GM10248 (cell line): ENCODE measurements at regions not wholly inside any gene's neighbourhood (a gene's known extent, or its start where the extent isn't known, plus 50 kb on each side); places are given as distances from the start of the nearest gene placed in this dataset.

Source experiments
- CTCF ChIA-PET: fragments of 300-600 bp; sonication (Branson Sonifier 250); formaldehyde crosslinking; extraction: SDS; loops from one replicate; lab custom pipeline; 2021; ENCODE audit warnings: antibody characterized with exemption; lab: Yijun Ruan, JAX
- POLR2A ChIA-PET: fragments of 350-650 bp; sonication (Branson Sonifier 250); formaldehyde crosslinking; extraction: SDS; loops from one replicate; lab custom pipeline; 2020; ENCODE audit warnings: antibody characterized with exemption; lab: Yijun Ruan, JAX
- DNase-seq: peaks from one replicate; pipeline ENCODE4 v3.0.0; 2012; ENCODE audit errors: extremely low spot score
- CTCF ChIP-seq: IDR thresholded peaks from 2 replicates; pipeline ENCODE4 v1.5.1; 2012; ENCODE audit warnings: mild to moderate bottlenecking, low read depth; ENCODE audit errors: extremely low read depth, missing control alignments, control extremely low read depth

DNA sequence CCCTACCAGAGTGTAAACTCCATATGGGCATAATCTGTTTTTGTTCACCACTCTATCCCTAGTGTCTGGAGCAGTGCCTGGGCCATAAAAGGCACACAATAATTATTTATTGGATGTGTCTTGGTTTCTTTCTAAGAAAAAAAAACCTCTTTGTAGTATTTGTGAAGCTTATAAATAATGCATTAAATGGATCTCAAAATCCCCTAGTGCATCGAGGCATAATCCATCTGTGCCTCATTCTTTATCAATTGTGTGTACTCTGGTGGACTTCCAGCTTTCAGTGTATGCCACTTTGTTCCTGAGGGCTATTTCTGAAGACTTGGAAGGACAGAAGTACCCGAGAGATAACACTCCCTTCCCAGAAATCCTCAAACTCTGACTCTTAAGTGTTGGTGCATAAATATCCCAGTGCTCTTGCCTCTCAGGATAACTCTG is 255.0 kb upstream of the PHYHIPL start:
- no peak for DNase-seq
- CTCF ChIA-PET: interaction anchor here (1.0 to 1.5 kb wide), 2 partner anchors 16 to 338 kb away, joined by 3 read pairs; no protein-coding TSS in a partner anchor
- TF ChIP-seq CTCF: no peak
- POLR2A ChIA-PET: no interaction called here

- ChIA-PET CTCF (no interaction called here), POLR2A (no interaction called here)
- TF ChIP-seq CTCF: no peak
- no peak for DNase-seq
Observed at GRCh38 chr10:58925381-58925780, 251.1 kb upstream of the PHYHIPL start.

GRCh38 chr10:58930500-58930899 is 245.9 kb upstream of the PHYHIPL start:
- no peak for TF ChIP-seq CTCF
- ChIA-PET POLR2A (no interaction called here), CTCF (interaction anchor here (0.8 to 1.5 kb wide), 3 partner anchors 13 to 29 kb away, joined by 3 to 5 read pairs (median 4); no protein-coding TSS in a partner anchor)
- no peak for DNase-seq

GRCh38 chr10:58932126-58932525 is 244.3 kb upstream of the PHYHIPL start:
- no peak for TF ChIP-seq CTCF
- CTCF ChIA-PET: interaction anchor here (1.3 kb wide), 1 partner anchor 20 kb away, joined by 3 read pairs; no protein-coding TSS in a partner anchor
- no peak for DNase-seq
- POLR2A ChIA-PET: no interaction called here

- TF ChIP-seq CTCF: no peak
- ChIA-PET POLR2A (no interaction called here), CTCF (interaction anchor here (1.3 kb wide), 1 partner anchor 19 kb away, joined by 3 read pairs; no protein-coding TSS in a partner anchor)
- no peak for DNase-seq
Observed at GRCh38 chr10:58932577-58933314, 243.7 kb upstream of the PHYHIPL start.

DNA sequence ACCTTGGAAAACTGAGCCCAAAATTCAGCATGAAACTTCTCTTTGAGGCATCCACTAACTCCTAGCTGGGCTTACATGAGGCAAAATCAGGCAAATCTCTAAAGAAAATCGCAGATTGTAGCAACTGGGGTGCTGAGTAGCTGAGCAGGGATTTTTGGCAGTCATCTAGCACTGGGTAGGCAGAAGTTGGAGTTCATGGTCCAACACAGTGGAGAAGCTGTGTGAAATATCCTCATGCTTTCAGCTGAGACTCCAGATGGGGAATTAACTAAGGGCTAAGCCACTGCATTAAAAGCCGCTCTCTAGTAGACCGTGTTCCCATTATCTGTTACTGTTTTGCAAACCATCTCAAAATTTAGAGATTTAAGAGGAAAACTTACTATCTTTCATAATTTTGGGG is 240.1 kb upstream of the PHYHIPL start:
- TF ChIP-seq CTCF: no peak
- ChIA-PET POLR2A (no interaction called here), CTCF (interaction anchor here (1.1 kb wide), 1 partner anchor 406 kb away, joined by 3 read pairs; no protein-coding TSS in a partner anchor)
- DNase-seq: no peak
